ENCODE measurements at regions not wholly inside any gene's neighbourhood (a gene's known extent, or its start where the extent isn't known, plus 50 kb on each side); places are given as distances from the start of the nearest gene placed in this dataset.

- TF ChIP-seq CTCF (IDR thresholded peaks at IDR 0.05) (no peak), EP300 (IDR thresholded peaks at IDR 0.05) (no peak)
Measured at GRCh38 chr18:55849391-55849790, 261.4 kb upstream of the TCF4 start.
